Brain microvascular endothelial cell (primary cell): ENCODE measurements at regions not wholly inside any gene's neighbourhood (a gene's known extent, or its start where the extent isn't known, plus 50 kb on each side); places are given as distances from the start of the nearest gene placed in this dataset.

Experiments
- DNase-seq: peaks from one replicate; pipeline ENCODE4 v3.0.0-alpha.2; 2020
- H3K27ac ChIP-seq: fragments of 250-450 bp; sonication (Bioruptor Pico); 2 replicates; pipeline ENCODE4 v1.5.1; 2020; ENCODE audit warnings: mild to moderate bottlenecking, moderate library complexity
- H3K27me3 ChIP-seq: fragments of 250-450 bp; sonication (Bioruptor Pico); replicated peaks from 2 replicates; pipeline ENCODE4 v1.5.1; 2020; ENCODE audit warnings: mild to moderate bottlenecking
- H3K36me3 ChIP-seq: fragments of 250-450 bp; sonication (Bioruptor Pico); replicated peaks from 2 replicates; pipeline ENCODE4 v1.5.1; 2020; ENCODE audit warnings: mild to moderate bottlenecking
- H3K4me3 ChIP-seq: 2 replicates; pipeline ENCODE4 v1.5.1; 2011; ENCODE audit warnings: low read depth, mild to moderate bottlenecking, control low read depth, low read length, moderate library complexity
- CTCF ChIP-seq: IDR thresholded peaks from 2 replicates; pipeline ENCODE4 v1.5.1; 2011; ENCODE audit warnings: low read depth, mild to moderate bottlenecking, moderate library complexity, low read length, control low read depth, inconsistent platforms; ENCODE audit errors: missing control alignments
- in situ Hi-C: cut with HindIII; loops from 2 replicates; pipeline ENCODE4 v1.10.0; 2017; ENCODE audit warnings: low sequenced_read_pairs, low pct_ligation_motif_present

- Histone ChIP-seq H3K4me3 (no peak overlapping the region), H3K27ac (no peak overlapping the region), H3K27me3 (no peaks in the 10 kb centered on the region), H3K36me3 (no peaks in the 10 kb centered on the region)
- in situ Hi-C loops, result no loop called here
- no peak for DNase-seq
- no peak for TF ChIP-seq CTCF
Observed at GRCh38 chr6:3908223-3908622, 59.0 kb downstream of the FAM50B start.

- in situ Hi-C loops, result no loop called here
- TF ChIP-seq CTCF, result no peak
- H3K4me3 ChIP-seq, result no peak overlapping the region
- H3K27me3 ChIP-seq, result no peaks in the 10 kb centered on the region
- H3K27ac ChIP-seq, result no peak overlapping the region
- H3K36me3 ChIP-seq, result no peaks in the 10 kb centered on the region
- DNase-seq, result no peak
Observed at GRCh38 chr6:3908961-3909360, 59.8 kb downstream of the FAM50B start.

GRCh38 chr6:3910106-3910663 lies 61.0 kb downstream of the FAM50B start:
- in situ Hi-C loops, result no loop called here
- Histone ChIP-seq H3K36me3 (no peaks in the 10 kb centered on the region), H3K4me3 (no peak overlapping the region), H3K27ac (no peak overlapping the region), H3K27me3 (no peaks in the 10 kb centered on the region)
- no peak for TF ChIP-seq CTCF
- DNase-seq, result no peak

DNA sequence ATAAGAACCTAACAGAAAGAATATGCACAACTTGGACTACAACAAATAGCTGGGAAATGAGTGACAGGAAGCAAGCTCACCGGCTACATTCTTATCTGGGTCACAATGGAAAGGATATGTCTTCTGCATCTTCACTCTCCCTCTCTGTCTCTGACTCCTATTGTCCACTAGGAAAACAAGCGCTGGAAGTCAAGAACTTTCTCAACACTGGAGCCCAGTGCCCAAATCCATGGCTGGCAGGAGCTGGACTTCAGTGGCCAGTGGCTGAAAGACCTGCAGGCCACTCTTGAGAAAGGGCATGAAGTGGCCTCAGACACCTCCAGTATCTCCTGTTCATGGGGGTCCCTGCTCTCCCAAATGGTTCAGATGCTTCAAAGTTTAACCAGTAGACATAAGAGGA lies 62.0 kb downstream of the FAM50B start:
- Histone ChIP-seq H3K27ac (peak overlapping the region; percentile 74), H3K36me3 (no peaks in the 10 kb centered on the region), H3K27me3 (no peaks in the 10 kb centered on the region), H3K4me3 (no peak overlapping the region)
- TF ChIP-seq CTCF, result no peak
- in situ Hi-C loops, result no loop called here
- peak; percentile 12 for DNase-seq

- H3K27me3 ChIP-seq, result no peaks in the 10 kb centered on the region
- DNase-seq, result peak; percentile 95
- H3K4me3 ChIP-seq, result no peak overlapping the region
- peak overlapping the region; percentile 74 for H3K27ac ChIP-seq
- in situ Hi-C loops, result no loop called here
- no peaks in the 10 kb centered on the region for H3K36me3 ChIP-seq
- TF ChIP-seq CTCF, result no peak
Observed at GRCh38 chr6:3911614-3912336, 62.6 kb downstream of the FAM50B start.
